CD4-positive, alpha-beta T cell treated with Interleukin-17A for 1 hour (primary cell): ENCODE measurements at regions not wholly inside any gene's neighbourhood (a gene's known extent, or its start where the extent isn't known, plus 50 kb on each side); places are given as distances from the start of the nearest gene placed in this dataset.
A peak's percentile ranks its signal among the peaks of the same experiment; 100 is the strongest.
"Not testable (repeated sequence)": the region's sequence is repeated elsewhere in the genome, so short reads cannot be mapped to it uniquely, and the experiment has no call there.

ENCODE experiments used
- DNase-seq: peaks from one replicate; pipeline ENCODE4 v3.0.0-alpha.2; 2020

DNA sequence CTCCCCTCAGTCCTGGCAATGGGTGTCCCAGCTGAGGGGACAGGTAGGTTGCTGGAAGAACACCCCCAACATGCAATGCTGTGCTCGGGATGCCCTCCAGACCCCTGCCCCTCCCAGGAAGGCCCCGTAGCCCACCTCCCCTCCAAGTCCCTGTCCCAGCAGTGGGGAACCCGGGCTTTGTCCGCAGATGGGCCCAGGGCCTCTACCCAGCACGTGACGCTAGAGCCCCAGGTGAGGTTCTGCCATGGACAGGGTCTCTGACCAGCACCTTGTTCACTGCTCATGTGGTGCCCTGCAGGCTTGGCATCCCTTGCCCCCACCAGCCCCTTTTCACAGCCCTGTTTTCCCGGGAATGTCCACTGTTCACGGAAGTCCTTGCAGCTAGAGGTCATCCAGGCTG, 220.0 kb upstream of the SGCG start:
- DNase-seq, result no peak

DNA sequence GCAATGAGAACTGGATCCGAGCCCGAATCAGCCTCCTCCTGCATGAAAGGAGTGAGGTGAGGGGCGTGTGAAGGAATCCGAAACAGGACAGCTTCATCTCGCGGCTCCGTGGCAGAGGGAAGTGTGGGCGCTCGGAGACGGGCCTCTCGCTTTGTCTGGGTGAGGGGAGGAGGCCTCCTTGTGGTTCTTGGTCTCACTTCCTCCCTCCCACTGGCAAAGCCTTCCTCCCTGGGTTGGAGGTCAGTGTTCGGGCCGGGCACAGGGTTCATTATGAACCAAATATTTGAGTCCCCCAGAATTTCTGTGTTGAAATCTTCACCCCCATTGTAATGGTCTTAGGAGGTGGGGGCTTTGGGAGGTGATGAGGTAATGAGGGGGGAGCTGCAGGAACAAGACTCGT, 219.4 kb upstream of the SGCG start:
- not testable (repeated sequence) for DNase-seq

DNA sequence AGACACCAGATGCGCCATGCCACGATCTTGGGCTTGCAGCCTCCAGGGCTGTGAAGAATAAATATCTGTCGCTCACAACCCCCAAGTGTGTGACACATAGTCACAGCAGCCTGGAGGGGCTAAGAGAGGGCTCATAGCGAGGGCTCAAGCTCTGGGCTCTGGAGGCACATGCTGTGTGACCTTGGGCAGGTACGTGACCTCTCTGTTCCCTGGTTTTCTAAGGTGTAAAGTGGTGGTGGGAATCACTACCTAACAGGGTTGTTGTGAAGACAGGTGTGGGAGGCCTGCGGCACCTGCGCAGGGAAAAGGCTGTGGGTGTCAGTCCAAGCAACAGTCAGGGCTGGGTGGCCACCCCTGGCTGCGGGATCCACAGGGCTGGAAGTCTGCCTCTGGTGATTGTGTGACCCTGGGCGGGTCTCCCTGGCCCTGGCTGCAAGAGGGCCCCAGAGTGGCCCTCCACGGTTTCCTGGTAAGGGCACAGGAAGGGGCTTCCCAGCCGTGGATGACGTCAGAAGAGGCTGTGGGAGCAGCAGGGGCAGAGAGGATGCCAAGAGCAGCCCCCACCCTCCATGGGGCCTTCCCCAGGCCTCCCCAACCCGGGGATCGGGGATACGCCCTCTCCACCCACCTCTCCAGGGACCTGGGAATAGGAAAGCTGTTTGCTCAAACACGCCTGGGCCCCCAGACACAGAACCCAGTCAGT, 218.8 kb upstream of the SGCG start:
- DNase-seq, result no peak

DNA sequence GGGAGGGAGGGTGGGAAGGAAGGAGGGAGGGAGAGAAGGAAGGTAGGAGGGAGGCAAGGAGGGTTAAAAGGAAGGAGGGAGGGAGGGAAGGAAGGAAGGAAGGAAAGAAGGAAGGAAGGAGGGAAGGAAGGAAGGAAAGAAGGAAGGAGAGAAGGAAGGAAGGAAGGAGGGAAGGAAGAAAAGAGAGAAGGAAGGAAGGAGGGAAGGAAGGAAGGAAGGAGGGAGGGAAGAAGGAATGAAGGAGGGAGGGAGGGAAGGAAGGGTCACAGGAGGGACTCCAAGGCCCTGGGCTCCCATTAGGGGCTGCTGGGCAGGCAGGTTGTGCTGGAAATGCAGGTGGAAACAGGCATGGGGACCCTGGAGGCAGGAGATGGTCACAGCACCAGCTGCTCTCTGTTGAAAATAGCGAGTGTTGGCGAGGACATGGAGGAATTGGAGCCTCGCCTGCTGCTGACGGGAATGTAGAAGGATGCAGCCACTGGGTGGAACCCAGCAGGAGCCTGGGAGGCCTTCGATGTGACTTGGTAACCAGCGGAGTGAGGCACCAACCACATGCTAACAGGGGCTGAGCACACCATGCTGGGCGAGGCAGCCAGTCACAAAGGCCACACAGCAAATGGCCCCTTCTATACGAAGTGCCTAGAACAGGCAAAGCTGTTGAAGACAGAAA, 217.3 kb upstream of the SGCG start:
- not testable (repeated sequence) for DNase-seq

DNA sequence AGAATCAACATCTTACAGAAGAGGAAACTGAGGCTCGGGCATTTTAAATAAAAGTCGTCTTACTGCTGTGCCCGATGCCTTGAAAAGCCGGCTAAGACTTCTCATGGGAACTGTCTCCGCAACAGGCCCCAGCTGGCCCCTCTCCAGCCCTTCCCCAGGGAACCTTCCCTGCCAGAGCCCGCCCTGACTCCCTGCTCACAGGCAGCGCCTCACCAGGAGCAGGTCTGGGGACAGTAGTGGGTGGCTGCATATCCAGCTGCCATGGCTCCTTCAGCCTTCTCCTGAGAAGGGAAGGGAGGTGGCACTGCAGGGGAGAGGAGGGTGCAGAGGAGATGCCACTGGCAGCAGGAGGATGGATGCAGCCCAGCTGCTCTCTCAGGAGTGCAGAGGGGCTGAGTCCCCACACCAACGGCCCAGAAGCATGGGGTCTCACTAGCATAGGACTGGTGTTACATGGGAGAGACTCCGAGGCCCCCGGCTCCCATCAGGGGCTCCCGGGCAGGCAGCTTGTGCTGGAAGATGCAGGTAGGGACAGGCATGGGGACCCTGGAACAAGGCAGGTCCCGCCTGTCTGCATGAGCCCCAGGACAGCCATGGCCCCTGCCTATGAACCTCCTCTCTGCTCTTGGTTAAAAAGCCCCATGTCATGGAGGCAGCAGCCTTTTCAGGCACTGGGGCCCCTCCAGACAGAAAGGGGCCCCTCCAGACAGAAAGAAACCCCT, 216.4 kb upstream of the SGCG start:
- no peak for DNase-seq

DNA sequence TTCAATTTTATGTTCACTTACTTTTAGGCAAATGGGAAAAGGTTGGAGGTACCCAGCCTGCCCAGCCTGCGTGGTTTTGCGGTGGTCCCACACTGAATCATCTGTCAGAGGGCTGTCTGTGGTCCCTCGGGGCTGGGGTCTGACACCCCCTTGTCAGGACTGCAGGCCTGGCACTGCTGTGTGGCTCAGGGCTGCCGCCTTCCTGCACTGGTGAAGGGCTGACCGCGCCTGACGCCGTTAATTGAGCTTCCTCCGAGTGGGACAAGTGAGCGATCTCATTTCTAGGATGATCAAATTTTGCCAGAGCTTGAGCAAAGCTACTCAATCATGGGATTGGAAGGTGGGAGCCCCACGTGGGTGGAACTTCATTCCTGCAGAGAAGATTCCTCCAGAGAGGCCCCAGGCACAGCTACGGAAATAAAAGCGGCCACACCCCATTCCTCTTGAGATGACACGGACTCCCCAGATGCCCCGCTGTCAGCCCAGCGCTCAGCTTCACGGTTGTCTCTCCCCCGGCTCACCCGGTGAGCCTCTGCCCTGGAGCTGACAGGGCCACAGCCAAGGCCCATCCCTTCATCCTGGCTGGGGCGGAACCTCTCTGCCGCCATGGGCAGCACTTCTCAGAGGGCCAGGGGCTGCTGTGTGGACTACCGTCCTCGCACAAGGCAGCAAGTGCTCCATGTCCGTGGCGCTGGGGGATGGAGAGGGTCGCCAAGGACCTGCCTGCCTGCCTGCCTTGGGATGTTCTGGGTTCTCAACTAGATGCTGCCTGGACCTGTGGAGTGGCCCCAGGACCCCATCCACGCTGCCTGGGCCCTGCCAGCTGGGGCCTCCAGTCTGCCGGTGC, 215.5 kb upstream of the SGCG start:
- not testable (repeated sequence) for DNase-seq

DNA sequence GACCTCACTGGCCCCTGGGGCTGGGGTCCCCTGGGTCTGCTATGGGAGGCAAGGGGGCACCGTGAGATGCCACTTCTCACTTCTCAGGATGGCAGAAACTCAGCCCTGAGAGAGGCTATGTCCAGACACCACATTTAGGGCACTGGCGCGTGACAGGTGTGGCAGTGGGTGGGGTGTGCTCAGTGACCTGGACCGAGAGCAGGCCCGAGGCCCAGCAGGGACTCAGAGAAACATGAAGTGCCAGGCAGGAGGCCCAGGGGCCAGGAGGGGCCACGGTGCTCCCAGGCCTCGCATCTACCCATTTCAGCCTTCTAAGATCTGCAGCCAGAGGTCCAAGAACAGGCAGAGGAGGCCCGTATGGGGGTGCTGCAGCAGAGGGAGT, 214.9 kb upstream of the SGCG start:
- not testable (repeated sequence) for DNase-seq

DNA sequence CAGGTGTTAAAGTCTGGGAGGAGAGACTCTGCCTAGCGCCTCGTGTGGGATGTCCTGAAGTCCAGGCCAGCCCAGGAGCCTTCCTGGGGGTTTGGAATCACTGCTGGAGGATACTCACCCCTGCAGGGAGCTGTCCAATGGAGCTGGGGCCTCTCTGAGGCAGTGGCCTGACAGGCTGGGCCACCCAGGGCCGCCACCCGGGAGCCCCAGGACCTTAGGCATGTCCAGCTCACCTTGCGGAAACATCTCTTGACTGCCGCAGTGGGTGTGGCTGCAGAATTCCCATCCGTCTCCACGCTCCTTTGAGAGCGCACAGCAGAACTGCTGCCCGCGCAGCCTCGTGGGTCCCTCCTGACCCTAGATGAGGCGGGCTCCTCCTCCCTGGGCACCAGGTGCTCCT, 214.0 kb upstream of the SGCG start:
- DNase-seq, result not testable (repeated sequence)

DNA sequence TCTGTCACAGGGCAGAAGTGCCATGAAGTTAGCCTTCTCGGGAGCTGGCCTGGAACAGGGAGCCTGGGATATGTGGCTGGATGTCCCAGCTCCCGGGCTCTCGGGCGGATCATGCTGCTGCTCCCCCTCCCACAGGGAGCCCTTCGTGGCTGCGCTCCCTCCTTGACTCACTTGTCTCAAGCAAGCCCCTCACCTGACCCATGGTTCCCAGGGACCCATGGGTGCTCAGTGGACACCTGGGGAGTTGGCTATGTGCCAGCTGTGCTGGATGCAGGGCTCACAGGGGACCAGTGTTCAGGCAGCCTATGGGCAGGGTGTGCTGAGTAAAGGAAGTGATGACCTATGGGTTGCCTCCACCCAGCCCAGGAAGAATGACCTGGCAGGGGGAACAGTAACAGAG, 213.1 kb upstream of the SGCG start:
- no peak for DNase-seq

DNA sequence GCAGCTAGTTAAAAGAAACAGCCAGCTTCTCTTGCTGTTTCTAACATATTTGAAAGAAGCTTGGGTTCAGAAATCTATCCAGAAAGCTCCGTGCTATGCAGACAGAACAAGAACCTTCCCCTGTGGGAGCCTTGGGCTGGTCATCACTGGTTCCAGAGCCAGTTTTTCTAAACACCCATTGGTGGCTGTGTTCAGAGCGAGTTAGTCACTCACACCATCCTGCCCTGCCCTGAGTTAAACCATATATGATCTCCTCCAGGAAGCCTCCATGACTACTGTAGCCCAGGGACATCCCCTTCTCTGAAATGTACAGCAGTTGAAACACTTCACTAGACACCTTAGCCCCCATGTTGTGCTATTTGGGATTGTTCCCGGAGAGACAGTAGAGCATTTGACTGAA, 200.8 kb upstream of the SGCG start:
- no peak for DNase-seq

DNA sequence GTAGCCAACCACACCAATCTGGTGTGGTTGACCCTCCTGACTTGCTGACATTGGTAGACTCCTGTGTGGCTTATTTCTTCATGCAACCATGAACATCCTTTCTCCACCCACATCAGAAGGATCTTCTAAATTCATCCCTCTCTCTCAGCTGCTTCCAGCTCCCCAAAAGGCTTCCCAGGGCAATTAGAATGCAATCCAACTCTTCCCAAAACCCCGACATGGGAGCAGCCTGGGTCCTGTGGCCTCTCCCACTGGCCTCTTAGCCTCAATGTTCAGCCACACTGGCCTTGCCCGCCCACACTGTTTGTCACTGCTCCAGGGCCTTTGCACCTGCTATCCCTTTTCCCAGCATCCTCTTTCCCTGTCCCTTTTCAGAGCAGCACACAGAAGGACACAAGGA, 199.8 kb upstream of the SGCG start:
- no peak for DNase-seq

DNA sequence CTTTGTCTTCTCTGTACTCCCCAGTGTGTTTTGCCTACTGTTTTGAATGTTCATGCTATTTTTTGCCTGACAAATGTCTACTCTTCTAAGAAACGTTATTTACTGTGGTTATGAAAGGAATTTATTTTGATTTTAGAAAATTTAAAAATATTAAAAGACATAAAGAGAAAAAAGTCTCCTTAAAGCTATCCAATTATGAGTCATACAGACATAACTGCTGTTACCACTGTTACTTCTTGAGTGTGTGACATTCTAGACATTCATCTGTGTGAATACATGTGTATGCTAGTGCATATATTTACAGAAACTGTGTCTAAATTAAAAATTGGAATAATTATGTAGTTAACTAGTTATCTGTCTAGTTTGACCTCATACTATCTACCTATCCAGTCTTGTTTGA, 187.6 kb upstream of the SGCG start:
- no peak for DNase-seq

DNA sequence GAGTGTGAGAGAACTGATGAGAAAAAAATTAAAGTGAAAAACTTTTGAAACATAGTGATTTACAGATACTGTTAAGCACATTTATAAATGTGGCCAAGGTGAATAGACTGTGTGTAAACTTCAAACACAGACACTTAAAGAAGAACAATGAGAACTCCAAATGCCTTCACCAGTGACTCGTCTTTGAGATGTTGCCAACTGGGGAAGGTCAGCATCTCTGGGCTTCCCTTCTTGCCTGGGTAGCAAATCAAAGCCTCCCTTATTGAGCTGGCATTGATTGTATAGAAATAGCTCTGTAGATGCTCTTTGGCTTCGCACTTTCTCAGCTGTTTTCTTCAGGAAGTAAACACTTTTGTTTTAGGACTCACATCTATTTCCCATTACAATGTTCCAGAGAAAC, 177.3 kb upstream of the SGCG start:
- no peak for DNase-seq

DNA sequence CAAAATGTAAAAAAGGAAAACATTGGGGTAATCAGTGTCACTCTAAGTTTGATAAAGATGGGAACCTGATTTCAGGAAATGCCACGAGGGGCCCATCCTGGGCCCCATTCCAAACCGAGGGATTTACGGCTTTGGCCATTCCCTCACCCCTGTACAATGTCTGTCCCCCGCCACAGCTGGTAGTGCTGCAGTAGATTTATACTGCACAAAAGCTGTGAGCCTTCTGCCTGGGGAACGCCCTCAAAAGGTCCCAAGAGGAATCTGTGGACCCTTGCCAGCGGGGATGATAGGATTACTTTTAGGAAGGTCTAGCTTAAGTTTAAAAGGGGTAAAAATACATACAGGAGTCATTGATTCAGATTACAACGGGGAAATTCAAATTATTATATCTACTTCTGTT, 173.4 kb upstream of the SGCG start:
- DNase-seq, result no peak

DNA sequence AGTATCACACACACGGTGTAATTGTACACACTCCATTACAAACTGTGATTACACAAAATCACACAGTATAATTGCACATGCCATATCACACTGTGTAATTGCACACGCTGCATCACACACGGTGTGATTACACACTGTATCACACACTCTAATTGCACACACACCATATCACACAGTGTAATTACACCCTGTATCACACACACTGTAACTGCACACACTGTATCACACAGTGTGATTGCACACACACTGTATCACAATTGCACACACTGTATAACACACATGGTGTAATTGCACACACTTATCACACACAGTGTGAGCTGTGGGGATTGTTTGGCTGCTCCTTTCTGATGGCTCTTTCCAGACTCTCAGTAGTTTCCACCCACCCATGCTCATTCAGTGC, 162.6 kb upstream of the SGCG start:
- no peak for DNase-seq

DNA sequence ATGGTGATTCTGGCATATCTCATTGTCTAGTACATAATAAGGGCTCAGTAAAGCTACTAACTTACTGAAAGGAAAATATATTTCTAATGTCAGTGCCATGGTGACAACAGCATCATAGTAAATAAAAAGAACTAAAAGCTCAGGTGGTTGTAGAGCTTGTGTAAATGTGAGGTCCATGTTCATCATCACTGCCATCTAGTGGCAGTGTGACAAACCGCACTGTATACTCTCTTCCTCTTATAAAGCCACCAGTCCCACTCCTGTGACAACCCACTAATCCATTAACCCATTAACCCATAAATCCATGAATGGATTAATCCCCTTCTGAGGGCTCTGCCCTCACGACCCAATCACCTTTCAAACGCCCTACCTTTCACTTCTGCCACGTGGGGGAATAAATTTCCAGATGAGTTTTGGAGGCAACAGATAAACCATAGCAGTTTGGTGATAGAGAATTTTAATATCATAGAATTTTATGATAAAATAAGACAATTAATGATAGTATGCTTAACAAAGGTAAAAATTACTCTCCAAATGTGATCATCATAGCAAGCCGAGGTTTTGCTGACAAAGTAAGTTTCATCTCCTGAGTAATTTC, 160.4 kb upstream of the SGCG start:
- peak; percentile 39 for DNase-seq

DNA sequence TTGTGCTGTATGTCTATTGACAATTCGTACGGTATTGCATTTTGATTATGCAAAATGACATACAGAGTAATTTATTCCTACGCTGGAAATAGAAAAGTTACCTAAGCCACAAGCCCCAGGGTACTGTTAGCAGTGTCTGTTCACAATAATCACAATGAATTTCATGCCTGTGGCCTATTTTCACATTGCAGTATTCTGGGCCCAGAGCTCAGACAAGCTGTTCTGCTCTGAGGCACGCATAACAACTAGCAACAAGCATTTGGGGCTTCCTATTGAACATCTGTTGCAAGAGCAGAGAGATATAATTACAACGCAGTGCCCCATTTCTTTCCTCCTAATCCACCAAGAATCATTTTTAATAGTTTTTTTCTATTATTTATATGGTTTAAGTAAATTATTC, 158.9 kb upstream of the SGCG start:
- no peak for DNase-seq

DNA sequence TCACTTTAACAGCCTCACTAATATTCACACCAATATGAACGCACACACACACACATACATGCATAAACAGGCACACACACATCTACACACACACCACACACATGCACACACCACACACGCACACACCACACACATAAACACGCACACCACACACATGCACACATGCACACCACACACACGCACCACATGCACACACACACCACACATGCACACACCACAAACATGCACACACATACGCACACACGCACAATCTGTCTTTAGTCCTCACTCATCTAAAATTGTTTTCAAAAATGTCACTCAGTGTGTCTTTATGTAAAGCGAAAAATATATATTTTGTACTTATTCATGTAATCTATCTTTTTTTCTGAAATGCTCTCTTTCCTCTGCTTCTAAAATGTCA, 158.1 kb upstream of the SGCG start:
- no peak for DNase-seq

DNA sequence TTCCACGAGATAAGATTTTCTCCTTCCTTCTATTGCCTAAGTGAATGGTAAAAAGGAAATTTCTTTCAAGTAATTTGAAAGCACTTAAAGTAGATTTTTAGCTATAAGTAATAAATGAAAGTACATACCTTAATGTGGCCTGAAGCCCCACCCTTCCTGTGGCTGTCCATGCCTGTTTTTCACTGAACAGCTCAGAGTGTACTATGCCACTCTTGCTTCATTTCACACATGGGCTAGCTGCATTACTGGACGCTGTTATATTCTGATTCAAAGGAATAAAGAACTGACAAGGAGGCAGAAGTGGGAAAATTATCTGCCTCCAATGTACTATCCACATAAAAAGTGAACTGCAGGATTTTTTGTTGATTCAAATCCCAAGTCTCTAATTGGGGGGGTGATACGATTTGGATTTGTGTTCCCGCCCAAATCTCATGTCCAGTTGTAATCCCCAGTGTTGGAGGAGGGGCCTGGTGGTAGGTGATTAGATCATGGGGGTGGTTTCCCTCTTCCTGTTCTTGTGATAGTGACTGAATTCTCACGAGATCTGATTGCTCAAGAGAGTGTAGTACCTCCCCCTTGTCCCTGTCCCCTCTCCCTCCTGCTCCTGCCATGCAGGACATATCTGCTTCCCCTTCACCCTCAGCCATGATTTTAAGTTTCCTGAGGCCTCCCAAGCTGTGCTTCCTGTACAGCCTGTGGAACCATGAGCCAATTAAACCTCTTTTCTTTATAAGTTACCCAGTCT, 154.7 kb upstream of the SGCG start:
- no peak for DNase-seq

DNA sequence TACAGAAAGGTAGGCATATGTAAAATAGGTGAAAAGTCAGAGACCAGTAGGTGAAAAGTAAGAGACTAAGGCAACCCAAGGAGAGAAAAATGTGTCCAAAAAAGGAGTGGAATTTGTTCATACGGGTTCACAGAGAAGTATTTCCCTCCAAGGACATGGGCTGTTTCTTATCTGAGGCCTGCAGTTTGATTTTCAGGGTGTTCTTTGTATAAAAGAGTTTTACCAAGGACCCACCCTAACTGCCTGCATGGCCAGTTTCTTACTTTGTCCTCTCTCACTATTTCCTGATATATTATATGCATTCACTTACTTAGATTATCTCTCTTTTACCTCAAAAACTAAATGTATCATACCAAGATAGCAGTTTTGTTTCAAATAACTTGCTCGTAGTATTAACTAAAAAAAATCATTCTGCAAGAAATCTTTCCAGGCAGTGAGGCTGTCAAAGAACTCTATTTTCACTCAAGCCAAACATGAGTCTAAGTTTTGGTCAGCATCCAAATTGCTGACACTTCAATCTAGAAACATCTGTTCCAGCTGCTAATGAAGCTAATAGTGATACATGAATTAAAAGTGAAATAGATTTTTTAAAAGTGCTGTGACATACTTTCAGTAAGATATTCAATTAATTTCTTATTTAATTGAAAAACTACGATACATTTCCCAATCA, 141.4 kb upstream of the SGCG start:
- DNase-seq, result no peak

DNA sequence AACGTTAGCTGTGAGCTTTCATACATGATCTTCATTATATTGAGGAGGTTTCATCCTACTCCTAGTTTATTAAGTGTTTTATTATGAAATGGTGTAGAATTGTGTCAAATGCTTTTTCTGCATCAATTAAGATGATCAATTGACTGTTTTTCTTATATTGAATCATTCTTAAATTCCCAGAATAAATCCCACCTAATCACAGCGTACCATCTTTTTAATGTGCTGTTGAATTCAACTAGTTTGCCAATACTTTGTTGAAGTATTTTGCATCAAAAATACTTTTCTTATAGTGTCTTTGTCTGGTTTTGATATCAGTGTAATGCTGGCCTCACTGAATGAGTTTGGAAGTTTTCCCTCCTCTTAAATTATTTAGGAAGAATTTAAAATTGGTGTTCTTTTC, 138.6 kb upstream of the SGCG start:
- no peak for DNase-seq

DNA sequence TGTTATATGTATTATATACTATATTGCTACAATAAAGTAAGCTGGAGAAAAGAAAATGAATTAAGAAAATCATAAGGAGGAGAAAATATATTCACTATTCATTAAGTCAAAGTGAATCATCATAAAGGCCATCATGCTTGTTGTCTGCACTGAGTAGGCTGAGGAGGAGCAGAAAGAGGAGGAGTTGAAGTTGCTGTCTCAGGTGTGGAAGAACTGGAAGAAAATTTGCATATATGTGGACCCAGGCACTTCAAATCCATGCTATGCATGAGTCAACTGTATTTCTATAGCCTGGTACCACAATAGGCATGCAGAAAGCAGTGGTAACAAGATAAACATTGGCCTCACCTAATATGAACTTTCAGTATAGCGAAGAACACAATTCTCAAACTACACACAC, 135.9 kb upstream of the SGCG start:
- DNase-seq, result no peak
